ENCODE measurements at regions not wholly inside any gene's neighbourhood (a gene's known extent, or its start where the extent isn't known, plus 50 kb on each side); places are given as distances from the start of the nearest gene placed in this dataset.

DNA sequence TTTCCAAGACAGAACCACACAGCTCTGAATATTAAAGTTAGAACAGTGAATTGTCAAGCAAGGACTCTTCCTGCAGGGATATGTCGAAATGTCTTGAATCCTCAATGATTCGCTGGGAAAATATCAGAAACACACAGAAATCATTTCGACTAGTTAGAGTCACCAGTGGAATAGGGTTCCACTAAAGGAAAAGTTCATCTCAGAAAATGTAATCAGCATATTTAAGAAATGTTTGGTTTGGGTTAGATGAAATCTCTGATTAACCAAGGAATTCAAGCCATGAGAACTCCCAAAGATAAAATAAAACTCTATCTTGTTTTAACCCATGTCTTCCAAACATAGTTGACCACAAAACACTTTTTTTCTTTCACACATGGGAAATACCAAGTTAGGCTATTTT, 621.0 kb upstream of the NRSN1 start:
- 78 to 87% (median 80%) methylated on average over 3 of the region's 3 CpGs for WGBS, 4 donors
- H3K27me3 ChIP-seq = no peaks in the 10 kb centered on the region
- no peak for TF ChIP-seq POLR2A (IDR thresholded peaks at IDR 0.05)
- TF ChIP-seq, protein P1, sequence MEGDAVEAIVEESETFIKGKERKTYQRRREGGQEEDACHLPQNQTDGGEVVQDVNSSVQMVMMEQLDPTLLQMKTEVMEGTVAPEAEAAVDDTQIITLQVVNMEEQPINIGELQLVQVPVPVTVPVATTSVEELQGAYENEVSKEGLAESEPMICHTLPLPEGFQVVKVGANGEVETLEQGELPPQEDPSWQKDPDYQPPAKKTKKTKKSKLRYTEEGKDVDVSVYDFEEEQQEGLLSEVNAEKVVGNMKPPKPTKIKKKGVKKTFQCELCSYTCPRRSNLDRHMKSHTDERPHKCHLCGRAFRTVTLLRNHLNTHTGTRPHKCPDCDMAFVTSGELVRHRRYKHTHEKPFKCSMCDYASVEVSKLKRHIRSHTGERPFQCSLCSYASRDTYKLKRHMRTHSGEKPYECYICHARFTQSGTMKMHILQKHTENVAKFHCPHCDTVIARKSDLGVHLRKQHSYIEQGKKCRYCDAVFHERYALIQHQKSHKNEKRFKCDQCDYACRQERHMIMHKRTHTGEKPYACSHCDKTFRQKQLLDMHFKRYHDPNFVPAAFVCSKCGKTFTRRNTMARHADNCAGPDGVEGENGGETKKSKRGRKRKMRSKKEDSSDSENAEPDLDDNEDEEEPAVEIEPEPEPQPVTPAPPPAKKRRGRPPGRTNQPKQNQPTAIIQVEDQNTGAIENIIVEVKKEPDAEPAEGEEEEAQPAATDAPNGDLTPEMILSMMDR (IDR thresholded peaks at IDR 0.05) = no peak
- no peak for DNase-seq
- no peak overlapping the region for H3K27ac ChIP-seq
- H3K4me3 ChIP-seq = no peak overlapping the region
- H3K36me3 ChIP-seq (replicated peaks in 1 of 2) = no peaks in the 10 kb centered on the region
- H3K9me3 ChIP-seq (replicated peaks in 1 of 3) = no peaks in the 10 kb centered on the region
- intact Hi-C loops (cut with DNase I) = no loop called here
- H3K4me1 ChIP-seq (replicated peaks in 1 of 2) = no peaks in the 10 kb centered on the region

DNA sequence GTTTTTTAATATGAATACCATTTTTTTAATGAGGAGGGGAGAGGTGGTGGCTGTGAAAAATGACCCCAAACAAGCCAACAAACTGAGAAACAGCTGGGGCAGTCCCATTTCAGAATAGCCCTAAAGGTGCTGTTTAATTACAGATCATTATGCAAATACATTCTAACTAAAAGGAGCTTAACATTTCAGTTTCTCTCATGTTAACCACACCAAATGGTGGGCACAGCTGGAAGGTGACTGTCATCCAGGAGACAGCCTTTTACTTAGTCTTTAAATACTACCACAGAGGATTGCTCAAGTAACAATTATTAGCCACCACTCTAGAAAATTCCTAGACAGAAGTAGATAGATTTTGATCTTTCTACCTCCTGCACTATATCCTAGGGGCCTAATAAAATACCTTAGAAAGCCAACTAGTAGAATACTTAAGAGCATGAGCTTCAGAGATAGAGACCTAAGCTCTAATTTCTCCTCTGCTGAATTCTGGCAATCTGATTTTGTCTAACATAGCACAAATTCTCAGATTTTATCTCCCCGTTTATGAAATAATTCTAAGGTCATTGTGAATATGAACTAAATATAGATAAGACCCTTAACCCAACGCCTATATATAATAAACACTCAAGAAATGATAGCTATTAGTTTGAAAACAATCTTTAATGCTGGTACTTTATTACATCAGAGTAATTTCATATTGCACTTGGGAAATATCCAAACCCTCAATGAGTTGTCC, 615.1 kb upstream of the NRSN1 start:
- no peak overlapping the region for H3K27ac ChIP-seq
- no peak overlapping the region for H3K4me3 ChIP-seq
- no peak for DNase-seq
- 18 to 64% (median 26%) methylated on average over 2 of the region's 2 CpGs for WGBS, 4 donors
- H3K36me3 ChIP-seq (replicated peaks in 1 of 2) = no peaks in the 10 kb centered on the region
- H3K4me1 ChIP-seq (replicated peaks in 1 of 2) = no peaks in the 10 kb centered on the region
- intact Hi-C loops (cut with DNase I) = no loop called here
- no peaks in the 10 kb centered on the region for H3K27me3 ChIP-seq
- H3K9me3 ChIP-seq (replicated peaks in 1 of 3) = no peaks in the 10 kb centered on the region
- TF ChIP-seq, protein P1 (IDR thresholded peaks at IDR 0.05) = no peak
- no peak for TF ChIP-seq POLR2A (IDR thresholded peaks at IDR 0.05)

DNA sequence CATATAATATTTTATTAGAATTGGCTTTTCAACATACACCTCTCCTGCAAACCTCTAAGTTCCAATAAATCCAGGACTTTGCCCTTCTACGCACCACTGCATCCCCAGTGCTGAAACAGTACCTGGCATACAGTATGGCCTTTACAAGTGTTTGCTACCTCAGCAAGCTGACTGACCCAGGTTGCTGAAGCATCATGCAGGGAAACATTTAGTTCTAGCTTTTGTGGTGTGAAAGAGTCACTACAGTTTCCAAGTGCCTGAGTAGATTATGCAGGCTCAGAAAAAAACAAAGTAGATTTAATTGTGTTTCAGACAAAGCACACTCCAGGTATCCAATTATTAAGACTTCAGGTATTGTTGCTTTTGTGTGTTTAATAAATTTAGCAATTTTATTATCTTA, 614.2 kb upstream of the NRSN1 start:
- Histone ChIP-seq H3K4me1 (replicated peaks in 1 of 2) (no peaks in the 10 kb centered on the region), H3K27me3 (no peaks in the 10 kb centered on the region), H3K9me3 (replicated peaks in 1 of 3) (no peaks in the 10 kb centered on the region), H3K4me3 (no peak overlapping the region), H3K27ac (no peak overlapping the region), H3K36me3 (replicated peaks in 1 of 2) (no peaks in the 10 kb centered on the region)
- 84 to 93% (median 89%) methylated on average over 1 of the region's 1 CpG for WGBS, 4 donors
- no peak for DNase-seq
- intact Hi-C loops (cut with DNase I) = no loop called here
- TF ChIP-seq, protein P1 (IDR thresholded peaks at IDR 0.05) = no peak
- no peak for TF ChIP-seq POLR2A (IDR thresholded peaks at IDR 0.05)

DNA sequence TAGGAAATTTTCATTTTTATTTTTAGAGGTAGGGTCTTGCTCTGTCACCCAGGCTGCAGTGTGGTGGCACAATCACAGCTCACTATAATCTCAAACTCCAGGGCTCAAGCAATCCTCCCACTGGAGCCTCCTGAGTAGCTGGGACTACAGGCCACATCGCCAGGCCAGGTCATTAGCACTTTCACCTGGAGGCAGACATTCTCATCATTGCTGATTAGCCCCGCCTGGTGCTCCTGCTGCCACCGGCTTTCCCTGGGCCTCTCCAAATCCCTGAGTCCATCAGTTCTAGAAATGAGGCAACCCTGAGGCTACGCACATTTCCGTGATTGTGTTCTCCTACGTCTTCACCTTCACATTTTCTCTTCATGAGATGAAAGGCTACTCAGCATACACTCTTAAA, 607.7 kb upstream of the NRSN1 start:
- DNase-seq = no peak
- TF ChIP-seq POLR2A (IDR thresholded peaks at IDR 0.05) = no peak
- TF ChIP-seq, protein P1 (IDR thresholded peaks at IDR 0.05) = no peak
- Histone ChIP-seq H3K9me3 (replicated peaks in 1 of 3) (no peaks in the 10 kb centered on the region), H3K4me3 (no peak overlapping the region), H3K36me3 (replicated peaks in 1 of 2) (no peaks in the 10 kb centered on the region), H3K27me3 (no peaks in the 10 kb centered on the region), H3K4me1 (replicated peaks in 1 of 2) (no peaks in the 10 kb centered on the region), H3K27ac (no peak overlapping the region)
- intact Hi-C loops (cut with DNase I) = no loop called here
- WGBS, 4 donors = 71 to 84% (median 81%) methylated on average over 5 to 6 of the region's 6 CpGs
